CD8-positive, alpha-beta memory T cell (primary cell): ENCODE measurements at regions not wholly inside any gene's neighbourhood (a gene's known extent, or its start where the extent isn't known, plus 50 kb on each side); places are given as distances from the start of the nearest gene placed in this dataset.

Source experiments
- CTCF ChIA-PET: fragments of 350-600 bp; sonication (Branson Sonifier 250); formaldehyde crosslinking; loops from one replicate; lab custom pipeline; 2021; ENCODE audit warnings: antibody characterized with exemption; lab: Charles Lee
- POLR2A ChIA-PET: fragments of 350-600 bp; sonication (Branson Sonifier 250); formaldehyde crosslinking; loops from one replicate; lab custom pipeline; 2021; ENCODE audit warnings: antibody characterized with exemption; lab: Charles Lee
- DNase-seq, 5 donors: peaks; one replicate each; pipeline versions ENCODE4 v3.0.0 to v3.0.0-alpha.2; 2020 to 2022; ENCODE audit warnings: mixed read lengths in 1 of 5
- H3K27ac ChIP-seq: one replicate; pipeline ENCODE4 v1.7.0; 2013; ENCODE audit warnings: low read depth, mild to moderate bottlenecking, low read length, moderate library complexity
- H3K27me3 ChIP-seq: 2 replicates; pipeline ENCODE4 v1.7.0; 2013; ENCODE audit warnings: low read length, mild to moderate bottlenecking; ENCODE audit not compliant: insufficient read depth, poor library complexity, severe bottlenecking
- H3K36me3 ChIP-seq: 2 replicates; pipeline ENCODE4 v1.7.0; 2013; ENCODE audit warnings: mild to moderate bottlenecking, low read length, moderate library complexity; ENCODE audit not compliant: insufficient read depth
- H3K4me1 ChIP-seq: 2 replicates; pipeline ENCODE4 v1.7.0; 2013; ENCODE audit warnings: mild to moderate bottlenecking, low read length, moderate library complexity; ENCODE audit not compliant: insufficient read depth
- H3K4me3 ChIP-seq: 2 replicates; pipeline ENCODE4 v1.7.0; 2013; ENCODE audit warnings: mild to moderate bottlenecking, low read length
- H3K9me3 ChIP-seq: 2 replicates; pipeline ENCODE4 v1.7.0; 2013; ENCODE audit warnings: mild to moderate bottlenecking, low read length
- H3K27ac Mint-ChIP-seq, 8 donors: one replicate each; pipeline ENCODE4 v1.8.0; 2020 to 2021; ENCODE audit warnings: mixed read lengths in 8 of 8, mild to moderate bottlenecking in 6 of 8, inconsistent platforms in 3 of 8, moderate library complexity in 3 of 8
- H3K27me3 Mint-ChIP-seq, 2 donors: one replicate each; pipeline ENCODE4 v1.8.0; 2020 to 2021; ENCODE audit warnings: mixed read lengths in 2 of 2, mild to moderate bottlenecking in 1 of 2, moderate library complexity in 1 of 2
- H3K36me3 Mint-ChIP-seq, 3 donors: one replicate each; pipeline ENCODE4 v1.8.0; 2020 to 2021; ENCODE audit warnings: mixed read lengths in 3 of 3, inconsistent platforms in 1 of 3, mild to moderate bottlenecking in 1 of 3
- H3K4me1 Mint-ChIP-seq, 3 donors: one replicate each; pipeline ENCODE4 v1.8.0; 2020 to 2021; ENCODE audit warnings: mixed read lengths in 3 of 3, inconsistent platforms in 1 of 3, mild to moderate bottlenecking in 1 of 3
- H3K4me3 Mint-ChIP-seq, 7 donors: one replicate each; pipeline ENCODE4 v1.8.0; 2020 to 2021; ENCODE audit warnings: mixed read lengths in 7 of 7, mild to moderate bottlenecking in 6 of 7, moderate library complexity in 4 of 7, inconsistent platforms in 2 of 7
- H3K9me3 Mint-ChIP-seq, 5 donors: one replicate each; pipeline ENCODE4 v1.8.0; 2020 to 2022; ENCODE audit warnings: mixed read lengths in 5 of 5, mild to moderate bottlenecking in 3 of 5, moderate library complexity in 2 of 5, inconsistent platforms in 1 of 5

GRCh38 chr1:55836086-55836485 is 620.9 kb upstream of the USP24 start:
- CTCF ChIA-PET = interaction anchor here (1.8 kb wide), 1 partner anchor 8 kb away, joined by 3 read pairs; no protein-coding TSS in a partner anchor
- no peaks in the 10 kb centered on the region for H3K27me3 ChIP-seq
- no peak overlapping the region for H3K4me3 Mint-ChIP-seq
- H3K36me3 Mint-ChIP-seq = no peaks in the 10 kb centered on the region
- peaks cover 0 to 6% of the 10 kb centered on the region in 2 donors for H3K27me3 Mint-ChIP-seq
- H3K9me3 ChIP-seq = no peaks in the 10 kb centered on the region
- H3K4me1 Mint-ChIP-seq = no peaks in the 10 kb centered on the region
- peaks cover 0 to 2% (median 0%) of the 10 kb centered on the region in 5 donors for H3K9me3 Mint-ChIP-seq
- DNase-seq = no peak
- no peaks in the 10 kb centered on the region for H3K4me1 ChIP-seq
- no peak overlapping the region for H3K27ac ChIP-seq
- POLR2A ChIA-PET = no interaction called here
- H3K36me3 ChIP-seq = no peaks in the 10 kb centered on the region
- H3K27ac Mint-ChIP-seq = no peak overlapping the region
- H3K4me3 ChIP-seq = no peak overlapping the region

GRCh38 chr1:55833529-55834091 is 618.4 kb upstream of the USP24 start:
- H3K4me1 Mint-ChIP-seq = no peaks in the 10 kb centered on the region
- peaks cover 0 to 2% (median 0%) of the 10 kb centered on the region in 5 donors for H3K9me3 Mint-ChIP-seq
- Histone ChIP-seq H3K4me3 (no peak overlapping the region), H3K27ac (no peak overlapping the region), H3K4me1 (no peaks in the 10 kb centered on the region), H3K27me3 (no peaks in the 10 kb centered on the region), H3K36me3 (no peaks in the 10 kb centered on the region), H3K9me3 (no peaks in the 10 kb centered on the region)
- no peak overlapping the region for H3K4me3 Mint-ChIP-seq
- no peak overlapping the region for H3K27ac Mint-ChIP-seq
- ChIA-PET CTCF (no interaction called here), POLR2A (no interaction called here)
- no peak for DNase-seq
- H3K36me3 Mint-ChIP-seq = no peaks in the 10 kb centered on the region
- H3K27me3 Mint-ChIP-seq = peaks cover 0 to 6% of the 10 kb centered on the region in 2 donors

GRCh38 chr1:55831759-55832158 is 616.6 kb upstream of the USP24 start:
- no peak overlapping the region for H3K27ac Mint-ChIP-seq
- H3K4me1 Mint-ChIP-seq = no peaks in the 10 kb centered on the region
- H3K27me3 Mint-ChIP-seq = peaks cover 1 to 6% of the 10 kb centered on the region in 2 donors
- Histone ChIP-seq H3K27me3 (no peaks in the 10 kb centered on the region), H3K36me3 (no peaks in the 10 kb centered on the region), H3K4me3 (no peak overlapping the region), H3K9me3 (no peaks in the 10 kb centered on the region), H3K4me1 (no peaks in the 10 kb centered on the region), H3K27ac (no peak overlapping the region)
- ChIA-PET POLR2A (no interaction called here), CTCF (no interaction called here)
- DNase-seq = no peak
- no peaks in the 10 kb centered on the region for H3K36me3 Mint-ChIP-seq
- H3K9me3 Mint-ChIP-seq = no peaks in the 10 kb centered on the region
- H3K4me3 Mint-ChIP-seq = no peak overlapping the region

GRCh38 chr1:55828044-55828443 is 612.9 kb upstream of the USP24 start:
- H3K27me3 ChIP-seq = no peaks in the 10 kb centered on the region
- ChIA-PET POLR2A (no interaction called here), CTCF (no interaction called here)
- no peaks in the 10 kb centered on the region for H3K9me3 ChIP-seq
- Mint-ChIP-seq H3K27me3 (peaks cover 4 to 6% of the 10 kb centered on the region in 2 donors), H3K4me1 (no peaks in the 10 kb centered on the region), H3K9me3 (no peaks in the 10 kb centered on the region), H3K4me3 (no peak overlapping the region), H3K27ac (no peak overlapping the region), H3K36me3 (no peaks in the 10 kb centered on the region)
- no peak for DNase-seq
- H3K4me3 ChIP-seq = no peak overlapping the region
- no peak overlapping the region for H3K27ac ChIP-seq
- no peaks in the 10 kb centered on the region for H3K4me1 ChIP-seq
- no peaks in the 10 kb centered on the region for H3K36me3 ChIP-seq

- POLR2A ChIA-PET = no interaction called here
- no peak overlapping the region for H3K27ac Mint-ChIP-seq
- CTCF ChIA-PET = no interaction called here
Measured at GRCh38 chr1:55827350-55827749, 612.2 kb upstream of the USP24 start.

GRCh38 chr1:55826381-55827080 is 611.4 kb upstream of the USP24 start:
- no peaks in the 10 kb centered on the region for H3K9me3 Mint-ChIP-seq
- H3K27me3 Mint-ChIP-seq = peaks cover 0 to 4% of the 10 kb centered on the region in 2 donors
- Histone ChIP-seq H3K4me1 (no peaks in the 10 kb centered on the region), H3K36me3 (no peaks in the 10 kb centered on the region), H3K27me3 (no peaks in the 10 kb centered on the region), H3K9me3 (no peaks in the 10 kb centered on the region), H3K4me3 (no peak overlapping the region), H3K27ac (no peak overlapping the region)
- H3K4me1 Mint-ChIP-seq = no peaks in the 10 kb centered on the region
- ChIA-PET CTCF (no interaction called here), POLR2A (no interaction called here)
- no peaks in the 10 kb centered on the region for H3K36me3 Mint-ChIP-seq
- no peak for DNase-seq
- no peak overlapping the region for H3K4me3 Mint-ChIP-seq
- peak overlapping the region in 1 of 8 donors; percentile 1 for H3K27ac Mint-ChIP-seq

More at GRCh38 chr1:55827350-55827749, 612.2 kb upstream of the USP24 start:
- Histone ChIP-seq H3K36me3 (no peaks in the 10 kb centered on the region), H3K4me1 (no peaks in the 10 kb centered on the region), H3K27ac (no peak overlapping the region), H3K27me3 (no peaks in the 10 kb centered on the region), H3K4me3 (no peak overlapping the region), H3K9me3 (no peaks in the 10 kb centered on the region)
- no peak overlapping the region for H3K4me3 Mint-ChIP-seq
- H3K9me3 Mint-ChIP-seq = no peaks in the 10 kb centered on the region
- no peak for DNase-seq
- H3K4me1 Mint-ChIP-seq = no peaks in the 10 kb centered on the region
- peaks cover 2 to 4% of the 10 kb centered on the region in 2 donors for H3K27me3 Mint-ChIP-seq
- no peaks in the 10 kb centered on the region for H3K36me3 Mint-ChIP-seq

- H3K36me3 Mint-ChIP-seq = no peaks in the 10 kb centered on the region
- ChIA-PET POLR2A (no interaction called here), CTCF (no interaction called here)
- Histone ChIP-seq H3K9me3 (no peaks in the 10 kb centered on the region), H3K27me3 (no peaks in the 10 kb centered on the region), H3K4me1 (no peaks in the 10 kb centered on the region), H3K36me3 (no peaks in the 10 kb centered on the region), H3K4me3 (no peak overlapping the region), H3K27ac (no peak overlapping the region)
- no peak overlapping the region for H3K27ac Mint-ChIP-seq
- H3K4me1 Mint-ChIP-seq = no peaks in the 10 kb centered on the region
- no peak overlapping the region for H3K4me3 Mint-ChIP-seq
- H3K9me3 Mint-ChIP-seq = no peaks in the 10 kb centered on the region
- peaks cover 0 to 4% of the 10 kb centered on the region in 2 donors for H3K27me3 Mint-ChIP-seq
- DNase-seq = no peak
Measured at GRCh38 chr1:55825461-55825860, 610.3 kb upstream of the USP24 start.

- Histone ChIP-seq H3K4me1 (no peaks in the 10 kb centered on the region), H3K9me3 (no peaks in the 10 kb centered on the region), H3K4me3 (no peak overlapping the region), H3K27ac (no peak overlapping the region), H3K36me3 (no peaks in the 10 kb centered on the region), H3K27me3 (no peaks in the 10 kb centered on the region)
- H3K9me3 Mint-ChIP-seq = no peaks in the 10 kb centered on the region
- ChIA-PET CTCF (no interaction called here), POLR2A (no interaction called here)
- H3K4me1 Mint-ChIP-seq = no peaks in the 10 kb centered on the region
- peaks cover 0 to 4% of the 10 kb centered on the region in 2 donors for H3K27me3 Mint-ChIP-seq
- no peak overlapping the region for H3K27ac Mint-ChIP-seq
- H3K4me3 Mint-ChIP-seq = no peak overlapping the region
- no peaks in the 10 kb centered on the region for H3K36me3 Mint-ChIP-seq
- no peak for DNase-seq
Measured at GRCh38 chr1:55824251-55824640, 609.1 kb upstream of the USP24 start.
